ENCODE measurements at regions not wholly inside any gene's neighbourhood (a gene's known extent, or its start where the extent isn't known, plus 50 kb on each side); places are given as distances from the start of the nearest gene placed in this dataset.

- Mint-ChIP-seq H3K27ac (ENCODE audit: unreplicated experiment) (peak overlapping the region; percentile 99), H3K4me1 (ENCODE audit: low read depth) (peaks cover 42% of the 10 kb centered on the region), H3K36me3 (ENCODE audit: low read depth) (no peaks in the 10 kb centered on the region), H3K27me3 (ENCODE audit: low read depth) (peaks cover 1% of the 10 kb centered on the region), H3K9me3 (ENCODE audit: low read depth) (no peaks in the 10 kb centered on the region), H3K4me3 (ENCODE audit: unreplicated experiment) (no peak overlapping the region)
- TF ChIP-seq CTCF (IDR thresholded peaks at IDR 0.05), result no peak
- no peak for DNase-seq (ENCODE audit: low spot score)
These were observed 311.3 kb upstream of the ZMIZ1 start for GRCh38 chr10:78757344-78757925.

- Mint-ChIP-seq H3K27me3 (ENCODE audit: low read depth) (no peaks in the 10 kb centered on the region), H3K4me3 (ENCODE audit: unreplicated experiment) (no peak overlapping the region), H3K36me3 (ENCODE audit: low read depth) (no peaks in the 10 kb centered on the region), H3K4me1 (ENCODE audit: low read depth) (peaks cover 44% of the 10 kb centered on the region), H3K27ac (ENCODE audit: unreplicated experiment) (no peak overlapping the region), H3K9me3 (ENCODE audit: low read depth) (no peaks in the 10 kb centered on the region)
- TF ChIP-seq CTCF (IDR thresholded peaks at IDR 0.05), result no peak
- DNase-seq (ENCODE audit: low spot score), result no peak
These were observed 310.6 kb upstream of the ZMIZ1 start for GRCh38 chr10:78758176-78758575.

GRCh38 chr10:78759456-78760120 is 309.2 kb upstream of the ZMIZ1 start:
- no peaks in the 10 kb centered on the region for H3K36me3 Mint-ChIP-seq (ENCODE audit: low read depth)
- H3K4me1 Mint-ChIP-seq (ENCODE audit: low read depth), result peaks cover 45% of the 10 kb centered on the region
- TF ChIP-seq CTCF (IDR thresholded peaks at IDR 0.05), result no peak
- H3K27me3 Mint-ChIP-seq (ENCODE audit: low read depth), result no peaks in the 10 kb centered on the region
- no peak for DNase-seq (ENCODE audit: low spot score)
- H3K27ac Mint-ChIP-seq (ENCODE audit: unreplicated experiment), result no peak overlapping the region
- H3K4me3 Mint-ChIP-seq (ENCODE audit: unreplicated experiment), result no peak overlapping the region
- no peaks in the 10 kb centered on the region for H3K9me3 Mint-ChIP-seq (ENCODE audit: low read depth)

GRCh38 chr10:78760463-78761310 is 308.1 kb upstream of the ZMIZ1 start:
- H3K9me3 Mint-ChIP-seq (ENCODE audit: low read depth), result no peaks in the 10 kb centered on the region
- no peak overlapping the region for H3K4me3 Mint-ChIP-seq (ENCODE audit: unreplicated experiment)
- TF ChIP-seq CTCF (IDR thresholded peaks at IDR 0.05), result no peak
- H3K4me1 Mint-ChIP-seq (ENCODE audit: low read depth), result peaks cover 34% of the 10 kb centered on the region
- H3K36me3 Mint-ChIP-seq (ENCODE audit: low read depth), result no peaks in the 10 kb centered on the region
- no peak overlapping the region for H3K27ac Mint-ChIP-seq (ENCODE audit: unreplicated experiment)
- DNase-seq (ENCODE audit: low spot score), result no peak
- H3K27me3 Mint-ChIP-seq (ENCODE audit: low read depth), result no peaks in the 10 kb centered on the region

DNA sequence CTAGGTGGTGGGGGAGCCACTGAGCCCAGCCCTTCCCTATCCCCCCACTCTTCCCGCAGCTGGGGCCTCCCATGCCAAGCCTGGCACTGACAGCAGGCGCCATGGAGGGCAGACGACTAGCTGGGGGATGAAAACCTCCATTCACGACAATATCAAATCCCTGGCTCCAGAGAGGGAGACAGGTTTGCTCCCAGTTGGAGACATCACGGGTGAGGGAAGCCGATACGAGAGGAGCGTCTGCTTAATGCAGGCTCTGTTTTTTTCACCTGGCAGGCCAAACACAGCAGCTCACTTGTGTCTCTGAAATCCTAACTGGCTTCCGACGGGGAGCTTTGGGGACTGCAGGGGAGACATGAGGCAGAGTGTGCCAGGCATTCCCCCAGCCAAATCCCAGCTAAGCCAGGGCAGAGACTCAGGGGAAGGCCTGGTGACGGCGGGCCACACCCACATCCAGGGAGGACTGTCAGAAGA is 307.4 kb upstream of the ZMIZ1 start:
- Mint-ChIP-seq H3K27me3 (ENCODE audit: low read depth) (no peaks in the 10 kb centered on the region), H3K4me1 (ENCODE audit: low read depth) (peaks cover 27% of the 10 kb centered on the region)

More for the DNA sequence above, 307.4 kb upstream of the ZMIZ1 start:
- H3K9me3 Mint-ChIP-seq (ENCODE audit: low read depth), result no peaks in the 10 kb centered on the region
- no peaks in the 10 kb centered on the region for H3K36me3 Mint-ChIP-seq (ENCODE audit: low read depth)
- TF ChIP-seq CTCF (IDR thresholded peaks at IDR 0.05), result no peak
- DNase-seq (ENCODE audit: low spot score), result no peak
- H3K4me3 Mint-ChIP-seq (ENCODE audit: unreplicated experiment), result no peak overlapping the region
- H3K27ac Mint-ChIP-seq (ENCODE audit: unreplicated experiment), result no peak overlapping the region
